H1 (cell line): ENCODE measurements at regions not wholly inside any gene's neighbourhood (a gene's known extent, or its start where the extent isn't known, plus 50 kb on each side); places are given as distances from the start of the nearest gene placed in this dataset.

ENCODE experiments used
- CTCF ChIA-PET: fragments of 300-600 bp; sonication (Branson Sonifier 250); formaldehyde crosslinking; loops from one replicate; lab custom pipeline; 2021; ENCODE audit not compliant: partially characterized antibody; lab: Charles Lee
- POLR2A ChIA-PET: fragments of 300-600 bp; sonication (Branson Sonifier 250); formaldehyde crosslinking; loops from one replicate; lab custom pipeline; 2021; ENCODE audit warnings: inconsistent platforms; ENCODE audit not compliant: partially characterized antibody; lab: Charles Lee
- DNase-seq, 2 experiments: peaks; one replicate each; pipeline versions ENCODE4 v3.0.0 to v3.0.0-alpha.2; 2010 to 2022; ENCODE audit warnings: low spot score in 2 of 2, low read depth in 1 of 2, mixed read lengths in 1 of 2
- FAIRE-seq: peaks from 2 replicates; lab custom pipeline; 2011; peaks lifted over from hg19 to GRCh38; lab: Jason Lieb, UNC
- H2AFZ ChIP-seq: 2 replicates; pipeline ENCODE4 v1.8.1; 2012; ENCODE audit warnings: low read length, inconsistent platforms
- H2AK5ac ChIP-seq: 2 replicates; pipeline ENCODE4 v1.6.1; 2013; ENCODE audit warnings: low read depth, low read length
- H2BK120ac ChIP-seq: replicated peaks from 2 replicates; pipeline ENCODE3; 2013; ENCODE audit warnings: low read depth, low read length, inconsistent platforms
- H2BK12ac ChIP-seq: 2 replicates; pipeline ENCODE4 v1.6.1; 2013; ENCODE audit warnings: low read depth, low read length
- H2BK15ac ChIP-seq: 2 replicates; pipeline ENCODE4 v1.6.1; 2013; ENCODE audit warnings: low read length
- H2BK20ac ChIP-seq: 2 replicates; pipeline ENCODE4 v1.6.1; 2013; ENCODE audit warnings: low read length
- H2BK5ac ChIP-seq: 2 replicates; pipeline ENCODE4 v1.6.1; 2013; ENCODE audit warnings: low read depth, low read length
- H3K14ac ChIP-seq: 2 replicates; pipeline ENCODE4 v1.6.1; 2013; ENCODE audit warnings: inconsistent platforms; ENCODE audit not compliant: insufficient read length
- H3K18ac ChIP-seq: 2 replicates; pipeline ENCODE4 v1.6.1; 2013; ENCODE audit warnings: low read length; ENCODE audit errors: extremely low read depth
- H3K23ac ChIP-seq: 2 replicates; pipeline ENCODE4 v1.6.1; 2013; ENCODE audit warnings: inconsistent platforms; ENCODE audit not compliant: insufficient read length
- H3K23me2 ChIP-seq: 2 replicates; pipeline ENCODE4 v1.6.1; 2013; ENCODE audit warnings: low read depth, low read length
- H3K27ac ChIP-seq: 2 replicates; pipeline ENCODE4 v1.6.1; 2011; ENCODE audit warnings: low read depth, low read length, inconsistent platforms
- H3K27me3 ChIP-seq, 4 experiments: replicated peaks in 1 of 4; 1 replicate in 1 of 4; 2 replicates in 3 of 4; pipeline versions ENCODE4 v1.6.1 to v1.8.1; 2011 to 2013; ENCODE audit warnings: low read length in 3 of 4, mild to moderate bottlenecking in 3 of 4, inconsistent platforms in 2 of 4, mixed read lengths in 2 of 4, moderate library complexity in 1 of 4; ENCODE audit not compliant: control insufficient read depth in 3 of 4, insufficient read depth in 3 of 4; ENCODE audit errors: extremely low read depth in 1 of 4
- H3K36me3 ChIP-seq, 4 experiments: 2 replicates each; pipeline versions ENCODE4 v1.6.1 to v1.8.1; 2011 to 2013; ENCODE audit warnings: mild to moderate bottlenecking in 4 of 4, low read length in 3 of 4, moderate library complexity in 2 of 4, control low read depth in 1 of 4, inconsistent platforms in 1 of 4; ENCODE audit not compliant: insufficient read depth in 4 of 4, control insufficient read depth in 2 of 4
- H3K4ac ChIP-seq: replicated peaks from 2 replicates; pipeline ENCODE3; 2013; ENCODE audit warnings: low read length, low read depth, mixed read lengths, inconsistent platforms; ENCODE audit not compliant: insufficient read length
- H3K4me1 ChIP-seq, 4 experiments: replicated peaks in 1 of 4; 1 replicate in 1 of 4; 2 replicates in 3 of 4; pipeline versions ENCODE4 v1.6.1 to v1.8.1; 2011 to 2013; ENCODE audit warnings: low read length in 3 of 4, inconsistent platforms in 2 of 4, mixed read lengths in 1 of 4; ENCODE audit not compliant: insufficient read depth in 4 of 4, control insufficient read depth in 3 of 4
- H3K4me2 ChIP-seq, 2 experiments: 2 replicates each; pipeline versions ENCODE4 v1.6.1 to v1.8.1; 2011 to 2013; ENCODE audit warnings: low read depth in 2 of 2, low read length in 2 of 2, control low read depth in 1 of 2, inconsistent platforms in 1 of 2, mild to moderate bottlenecking in 1 of 2; ENCODE audit not compliant: insufficient read depth in 1 of 2
- H3K4me3 ChIP-seq, 4 experiments: fragments of 200-600, 300-600 bp in 1 of 4; sonication (generic), shearing (Covaris generic), sonication (Bioruptor Twin) in 1 of 4; 2 replicates each; pipeline versions ENCODE4 v1.5.1 to v1.8.1; 2011 to 2016; ENCODE audit warnings: low read length in 4 of 4, low read depth in 3 of 4, control low read depth in 2 of 4, inconsistent platforms in 2 of 4, mild to moderate bottlenecking in 2 of 4, mixed read lengths in 1 of 4, moderate library complexity in 1 of 4; ENCODE audit not compliant: insufficient read depth in 2 of 4; ENCODE audit errors: extremely low read depth in 1 of 4
- H3K56ac ChIP-seq: replicated peaks from 2 replicates; pipeline ENCODE3; 2013; ENCODE audit warnings: low read depth, mild to moderate bottlenecking, mixed read lengths, low read length, inconsistent platforms; ENCODE audit not compliant: insufficient read length
- H3K79me1 ChIP-seq: 2 replicates; pipeline ENCODE4 v1.6.1; 2013; ENCODE audit warnings: low read depth, low read length, control low read depth
- H3K79me2 ChIP-seq, 2 experiments: 2 replicates each; pipeline versions ENCODE4 v1.6.1 to v1.8.1; 2012 to 2013; ENCODE audit warnings: low read length in 2 of 2, mild to moderate bottlenecking in 2 of 2, inconsistent platforms in 1 of 2; ENCODE audit not compliant: insufficient read depth in 2 of 2, control insufficient read depth in 1 of 2
- H3K9ac ChIP-seq, 4 experiments: replicated peaks in 1 of 4; 1 replicate in 1 of 4; 2 replicates in 3 of 4; pipeline versions ENCODE4 v1.6.1 to v1.8.1; 2011 to 2013; ENCODE audit warnings: low read depth in 3 of 4, low read length in 3 of 4, control low read depth in 2 of 4, mild to moderate bottlenecking in 2 of 4, moderate library complexity in 2 of 4, inconsistent platforms in 1 of 4; ENCODE audit errors: extremely low read depth in 1 of 4
- H3K9me3 ChIP-seq, 2 experiments: 2 replicates each; pipeline versions ENCODE4 v1.6.1 to v1.8.1; 2012 to 2013; ENCODE audit warnings: mild to moderate bottlenecking in 2 of 2, moderate library complexity in 2 of 2, control low read depth in 1 of 2, inconsistent platforms in 1 of 2, low read depth in 1 of 2, low read length in 1 of 2, mixed read lengths in 1 of 2; ENCODE audit not compliant: insufficient read depth in 2 of 2
- H4K20me1 ChIP-seq, 2 experiments: replicated peaks in 1 of 2; 2 replicates each; pipeline versions ENCODE3 to v1.8.1; 2011 to 2013; ENCODE audit warnings: inconsistent platforms in 2 of 2, low read length in 2 of 2, mild to moderate bottlenecking in 1 of 2; ENCODE audit not compliant: insufficient read depth in 2 of 2, control insufficient read depth in 1 of 2
- H4K5ac ChIP-seq: 2 replicates; pipeline ENCODE4 v1.6.1; 2013; ENCODE audit warnings: low read length, low read depth, mixed read lengths, inconsistent platforms; ENCODE audit not compliant: insufficient read length
- H4K8ac ChIP-seq: 2 replicates; pipeline ENCODE4 v1.8.0; 2013; ENCODE audit warnings: mild to moderate bottlenecking, moderate library complexity, low read length, inconsistent platforms; ENCODE audit not compliant: insufficient read depth; ENCODE audit errors: extremely low read depth
- H4K91ac ChIP-seq: replicated peaks from 2 replicates; pipeline ENCODE3; 2013; ENCODE audit warnings: low read length, mixed read lengths, inconsistent platforms; ENCODE audit not compliant: insufficient read length
- CTCF ChIP-seq, 3 experiments: IDR thresholded peaks; 1 replicate in 2 of 3; 2 replicates in 1 of 3; pipeline versions ENCODE4 v1.5.1 to v1.6.1; 2011; ENCODE audit warnings: low read length in 3 of 3, mild to moderate bottlenecking in 3 of 3, inconsistent platforms in 2 of 3, low read depth in 1 of 3, moderate library complexity in 1 of 3; ENCODE audit not compliant: insufficient read depth in 1 of 3; ENCODE audit errors: control extremely low read depth in 1 of 3
- USF2 ChIP-seq: IDR thresholded peaks from 2 replicates; pipeline ENCODE4 v1.6.1; 2011; ENCODE audit warnings: low read length, improper control_type of control experiment
- WGBS, 2 experiments: shearing (Covaris generic) in 1 of 2; methylation state at CpG; one replicate each; pipeline versions ENCODE4 v1.1.6 to v1.1.7; 2013 to 2015; ENCODE audit warnings: low lambda C conversion rate in 2 of 2, mixed read lengths in 2 of 2, inconsistent platforms in 1 of 2, low coverage in 1 of 2, missing lambda C conversion rate in 1 of 2; ENCODE audit not compliant: insufficient replicate concordance in 2 of 2, insufficient coverage in 1 of 2, insufficient read length in 1 of 2; ENCODE audit errors: extremely low coverage in 1 of 2, missing lambda C conversion rate in 1 of 2; 5-methylcytosine and 5-hydroxymethylcytosine counted together

- FAIRE-seq = no peak
- H3K36me3 ChIP-seq = no peaks in the 10 kb centered on the region
- 96% methylated on average over 4 of the region's 4 CpGs; no CpG with 5 or more reads in 1 of the 2 experiments for WGBS, 2 experiments
- H3K23me2 ChIP-seq = no peaks in the 10 kb centered on the region
- no peak for DNase-seq
- H3K23ac ChIP-seq = no peak overlapping the region
- no peak overlapping the region for H2BK5ac ChIP-seq
- H4K20me1 ChIP-seq = no peaks in the 10 kb centered on the region
- H2BK20ac ChIP-seq = no peak overlapping the region
- no peak overlapping the region for H4K91ac ChIP-seq
- H3K27ac ChIP-seq = no peak overlapping the region
- H3K4ac ChIP-seq = no peak overlapping the region
- H2BK120ac ChIP-seq = no peak overlapping the region
- no peak overlapping the region for H3K56ac ChIP-seq
- H3K9ac ChIP-seq = no peak overlapping the region
- H3K79me2 ChIP-seq = no peaks in the 10 kb centered on the region
- peaks cover 0 to 3% (median 0%) of the 10 kb centered on the region in 4 experiments; a peak in 1 of 7 replicates for H3K4me1 ChIP-seq
- no peaks in the 10 kb centered on the region for H3K27me3 ChIP-seq
- no peak overlapping the region for H3K4me2 ChIP-seq
- H3K18ac ChIP-seq = no peak overlapping the region
- H2BK15ac ChIP-seq = no peak overlapping the region
- no peak overlapping the region for H3K4me3 ChIP-seq
- POLR2A ChIA-PET = no interaction called here
- no peak overlapping the region for H4K8ac ChIP-seq
- CTCF ChIA-PET = interaction anchor here (0.6 to 1.7 kb wide), 8 partner anchors 9 to 337 kb away, joined by 3 to 6 read pairs (median 3); no protein-coding TSS in a partner anchor
- no peaks in the 10 kb centered on the region for H3K9me3 ChIP-seq
- H2BK12ac ChIP-seq = no peak overlapping the region
- peak in 2 of 3 experiments; percentile 12 to 19; a peak in 2 of 4 replicates for TF ChIP-seq CTCF (IDR thresholded peaks at IDR 0.05; ENCODE audit: control extremely low read depth in 1 of 3, insufficient read depth in 1 of 3, low read depth in 1 of 3, low read length in 3 of 3)
- TF ChIP-seq USF2 = no peak
- no peak overlapping the region for H3K14ac ChIP-seq
- no peak overlapping the region for H4K5ac ChIP-seq
- H2AK5ac ChIP-seq = no peak overlapping the region
- H3K79me1 ChIP-seq = no peaks in the 10 kb centered on the region
- H2AFZ ChIP-seq = no peak overlapping the region
Measured at GRCh38 chr20:7505152-7505834, 435.0 kb downstream of the HAO1 start.
